Stimulated activated CD4-positive, alpha-beta T cell treated with anti-CD3 and anti-CD28 coated beads, TNF-alpha, amount 100 ng/mL, for 48 hours (primary cell): ENCODE measurements at regions not wholly inside any gene's neighbourhood (a gene's known extent, or its start where the extent isn't known, plus 50 kb on each side); places are given as distances from the start of the nearest gene placed in this dataset.
"Not testable (repeated sequence)": the region's sequence is repeated elsewhere in the genome, so short reads cannot be mapped to it uniquely, and the experiment has no call there.

Experiments
- DNase-seq, 3 donors: peaks; one replicate each; pipeline ENCODE4 v3.0.0-alpha.2; 2020; ENCODE audit warnings: low read depth in 3 of 3

DNA sequence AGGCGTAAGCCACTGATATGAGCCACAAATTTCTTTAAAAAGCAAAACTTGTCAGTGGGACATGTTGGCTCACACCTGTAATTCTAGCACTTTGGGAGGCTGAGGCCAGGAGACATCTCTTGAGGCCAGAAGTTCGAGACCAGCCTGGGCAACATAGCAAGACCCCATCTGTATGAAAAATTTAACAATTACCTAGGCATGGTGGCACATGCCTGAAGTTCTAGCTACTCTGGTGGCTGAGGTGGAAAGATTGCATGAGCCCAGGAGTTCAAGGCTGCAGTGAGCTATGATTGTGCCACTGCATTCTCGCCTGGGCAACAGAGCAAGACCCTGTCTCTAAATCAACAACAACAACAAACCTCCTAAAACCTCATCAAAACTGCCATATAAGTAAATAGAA is 147.6 kb upstream of the BARHL2 start:
- no peak for DNase-seq

DNA sequence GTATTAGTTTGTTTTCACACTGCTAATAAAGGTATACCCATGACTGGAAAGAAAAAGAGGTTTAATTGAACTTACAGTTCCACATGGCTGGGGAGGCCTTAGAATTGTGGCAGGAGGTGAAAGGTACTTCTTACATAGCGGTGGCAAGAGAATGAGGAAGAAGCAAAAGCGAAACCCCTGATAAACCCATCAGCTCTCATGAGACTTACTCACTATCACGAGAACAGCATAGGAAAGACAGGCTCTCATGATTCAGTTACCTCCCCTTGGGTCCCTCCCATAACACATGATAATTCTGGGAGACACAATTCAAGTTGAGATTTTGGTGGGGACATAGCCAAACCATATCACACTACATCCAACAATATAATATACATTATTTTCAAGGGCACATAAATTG is 145.7 kb upstream of the BARHL2 start:
- no peak for DNase-seq

DNA sequence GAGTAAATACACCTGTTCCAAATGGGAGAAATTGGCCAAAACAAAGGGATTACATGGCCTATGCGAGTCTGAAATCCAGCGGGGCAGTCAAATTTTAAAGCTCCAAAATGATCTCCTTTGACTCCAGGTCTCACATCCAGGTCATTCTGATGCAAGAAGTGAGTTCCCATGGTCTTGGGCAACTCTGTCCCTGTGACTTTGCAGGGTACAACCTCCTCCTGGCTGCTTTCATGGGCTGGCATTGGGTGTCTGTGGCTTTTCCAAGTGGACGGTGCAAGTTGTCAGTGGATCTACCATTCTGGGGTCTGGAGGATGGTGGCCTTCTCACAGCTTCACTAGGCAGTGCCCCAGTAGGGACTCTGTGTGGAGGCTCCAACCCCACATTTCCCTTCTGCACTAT is 144.3 kb upstream of the BARHL2 start:
- DNase-seq: not testable (repeated sequence)

DNA sequence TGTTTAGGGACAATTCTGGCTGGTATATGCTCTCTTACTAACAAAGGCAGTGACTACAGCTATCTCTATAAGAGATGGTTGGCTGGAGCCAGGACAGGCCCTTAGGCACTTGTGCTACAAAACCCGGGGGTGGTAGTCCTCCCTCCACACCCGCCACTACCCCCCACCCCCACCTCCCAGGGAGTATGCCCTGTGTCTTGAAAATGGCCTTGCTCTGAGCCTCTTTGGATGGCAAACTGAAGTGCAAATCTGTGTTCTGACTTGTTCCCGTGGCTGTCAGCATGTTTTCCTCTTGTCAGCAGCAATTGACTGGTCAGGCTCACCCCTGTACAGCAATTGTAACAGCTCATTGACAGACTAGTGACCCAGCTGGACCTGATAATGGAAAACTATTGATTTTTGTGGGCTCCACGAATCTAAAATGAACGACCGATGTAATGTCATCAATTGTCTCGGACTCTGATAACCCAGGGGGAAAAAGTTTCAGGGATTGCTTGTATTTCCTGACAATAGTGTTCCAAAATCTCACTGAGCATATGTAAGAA is 139.4 kb upstream of the BARHL2 start:
- DNase-seq: no peak

DNA sequence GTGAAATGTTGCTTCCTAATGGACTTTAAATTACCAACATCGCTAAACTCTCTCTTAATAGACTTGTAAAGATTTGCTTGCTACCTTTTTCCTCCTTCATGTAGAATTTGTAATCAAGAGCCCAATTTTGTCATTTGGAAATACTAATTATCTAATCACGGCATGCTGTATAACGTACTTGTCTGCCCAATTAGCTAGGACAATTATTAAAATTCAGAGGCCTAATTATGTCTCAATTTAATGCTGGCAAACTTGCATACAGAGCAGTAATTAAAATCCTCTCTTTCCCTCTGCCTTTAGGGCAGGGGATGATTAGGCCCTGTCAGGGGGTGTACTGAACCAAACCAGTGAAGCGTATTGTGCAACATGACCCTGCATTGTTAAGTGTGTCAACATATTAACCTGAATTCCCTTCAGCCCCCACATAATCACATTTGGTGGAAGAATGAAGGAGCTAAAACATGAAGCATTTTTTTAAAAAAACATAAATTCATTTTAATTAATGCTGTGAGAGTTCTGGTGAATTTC is 137.4 kb upstream of the BARHL2 start:
- no peak for DNase-seq

DNA sequence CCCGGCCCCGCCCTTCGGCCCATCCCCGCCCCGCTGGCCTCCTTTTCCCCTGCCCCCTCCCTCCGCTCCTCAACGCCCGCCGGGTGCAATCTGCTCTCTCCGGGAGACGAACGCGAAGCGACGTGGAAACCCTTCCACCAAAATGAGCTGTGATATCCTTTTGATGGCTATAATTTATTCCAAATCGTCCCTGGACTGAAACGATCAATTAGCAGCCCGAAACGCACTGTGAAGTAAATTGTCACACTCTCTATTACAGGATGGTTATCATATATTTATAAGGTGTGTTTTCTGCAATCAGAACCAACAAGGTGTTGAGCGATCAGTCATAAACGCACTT is 134.6 kb upstream of the BARHL2 start:
- no peak for DNase-seq

DNA sequence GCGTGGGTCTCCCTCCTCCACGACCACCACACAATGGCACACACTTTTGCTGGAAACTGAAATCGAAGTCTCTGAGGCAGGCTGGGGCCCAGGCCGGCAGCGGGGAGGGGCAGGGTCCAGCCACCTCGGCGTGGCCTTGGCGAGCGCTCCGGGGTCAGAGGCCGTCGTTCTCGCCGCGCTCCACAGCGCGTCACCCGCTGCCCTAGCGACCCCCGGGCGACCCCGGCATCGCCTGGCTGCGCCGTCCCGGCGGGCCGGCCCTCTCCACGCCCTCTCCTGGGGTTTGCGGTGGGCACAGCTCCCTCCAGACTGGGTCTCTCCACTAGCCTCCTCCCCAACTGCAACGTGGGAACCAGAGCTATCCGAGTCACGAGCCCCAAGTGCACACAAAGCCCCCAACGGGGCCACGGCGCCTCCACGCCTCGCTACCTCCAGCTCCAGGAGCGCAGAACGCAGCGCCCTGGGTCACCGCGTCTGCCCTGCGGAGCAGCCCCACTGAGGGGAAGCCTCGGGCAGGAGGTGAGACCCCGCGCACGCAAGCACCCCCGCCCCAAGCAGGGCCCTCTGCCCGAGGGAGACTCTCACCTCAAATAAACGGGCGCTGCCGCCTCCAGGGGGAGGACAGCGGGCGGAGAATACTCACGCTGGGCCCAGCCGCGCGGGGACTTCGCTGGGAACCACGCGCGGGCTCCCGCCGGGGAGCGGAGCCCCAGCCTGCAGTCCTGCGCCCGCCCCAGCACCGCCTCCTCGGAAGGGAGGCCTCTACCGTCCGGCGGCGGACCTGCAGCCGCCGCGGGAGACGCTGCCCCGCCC is 134.0 kb upstream of the BARHL2 start:
- DNase-seq: peak; percentile 49 to 70 (median 56)

DNA sequence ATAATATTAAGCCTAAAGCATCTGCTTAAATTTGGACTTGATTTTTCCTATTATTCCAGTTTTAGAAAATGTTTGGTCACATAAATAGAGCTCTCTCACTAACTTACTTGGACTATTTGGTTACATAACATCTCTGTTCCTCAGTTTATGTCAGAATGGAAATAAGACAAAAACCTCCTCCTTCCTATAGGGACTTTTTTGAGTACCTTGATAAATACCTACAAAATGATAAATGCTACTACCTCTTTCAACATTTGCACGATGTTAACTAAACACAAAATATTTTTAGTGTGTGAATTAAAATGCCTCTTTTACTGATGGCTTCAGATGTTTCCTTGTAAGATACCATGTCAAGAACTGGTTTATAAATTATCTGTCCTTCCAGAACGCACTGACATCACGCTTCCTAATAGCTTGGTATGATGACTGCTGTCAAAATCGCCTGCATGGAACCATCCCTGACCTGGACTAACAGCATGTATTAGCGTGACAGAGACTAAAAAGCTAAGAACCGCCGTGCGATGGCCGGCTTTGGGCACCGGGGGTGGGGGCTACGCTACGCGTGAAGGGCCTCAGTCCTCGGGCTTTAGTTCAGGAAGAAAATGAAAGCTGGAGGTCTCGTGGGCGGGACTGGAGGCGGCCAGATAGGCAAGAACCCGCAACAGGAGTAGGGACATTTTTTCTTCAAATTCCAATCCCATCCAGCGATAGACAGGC is 133.2 kb upstream of the BARHL2 start:
- DNase-seq: no peak

DNA sequence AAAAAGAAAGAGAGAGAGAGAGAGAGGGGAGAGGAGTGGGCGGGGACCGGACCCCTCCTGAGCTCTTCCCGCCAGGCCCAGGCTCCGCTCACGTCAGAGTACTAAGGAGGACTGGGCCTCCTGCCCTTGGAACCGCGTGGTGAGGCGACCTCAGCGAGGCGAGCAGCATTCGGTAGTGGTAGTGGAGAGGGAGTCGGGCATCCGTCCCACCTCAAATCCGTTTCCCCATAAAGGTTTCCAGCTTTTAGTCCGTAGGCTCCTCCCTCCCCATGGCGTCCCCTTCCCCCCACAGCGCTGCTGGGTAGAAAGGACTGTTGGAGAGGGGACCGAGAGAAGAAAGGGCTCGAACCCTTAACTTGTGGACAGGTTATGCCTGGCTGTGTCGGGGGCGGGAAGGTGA is 124.4 kb upstream of the BARHL2 start:
- DNase-seq: no peak

DNA sequence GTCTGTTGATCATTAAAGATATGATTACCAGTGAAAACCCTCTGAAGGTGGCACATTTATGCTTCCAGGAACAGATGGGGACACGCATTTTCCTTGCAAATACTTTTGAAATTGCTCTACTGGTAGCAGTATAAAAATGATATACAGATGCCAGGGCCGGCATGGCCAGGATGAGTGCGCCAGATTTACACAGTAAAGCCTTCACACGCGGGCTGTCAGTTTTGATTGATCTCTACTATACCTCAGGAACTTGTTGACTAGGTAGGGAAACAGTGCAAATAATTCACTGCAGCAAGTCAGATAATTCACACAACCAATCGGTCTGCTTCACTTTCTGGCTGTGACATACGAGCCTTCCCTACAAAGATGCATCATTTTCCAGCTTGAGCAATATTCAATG is 123.2 kb upstream of the BARHL2 start:
- no peak for DNase-seq

DNA sequence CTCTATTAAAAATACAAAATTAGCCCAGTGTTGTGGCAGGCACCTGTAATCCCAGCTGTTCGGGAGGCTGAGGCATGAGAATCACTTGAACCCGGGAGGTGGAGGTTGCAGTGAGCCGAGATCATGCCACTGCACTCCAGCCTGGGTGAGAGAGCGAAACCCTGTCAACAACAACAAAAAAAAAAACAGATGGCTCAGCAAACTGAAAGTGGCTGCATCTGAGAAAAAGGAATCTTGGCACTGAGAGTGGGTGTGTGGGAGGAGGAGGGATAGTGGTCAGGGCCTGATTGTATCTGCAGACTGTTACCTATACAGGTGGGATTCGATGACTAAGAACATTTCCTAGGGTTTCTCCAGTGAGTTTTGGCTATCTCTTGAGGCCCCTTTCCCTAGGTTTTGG is 122.2 kb upstream of the BARHL2 start:
- DNase-seq: no peak

DNA sequence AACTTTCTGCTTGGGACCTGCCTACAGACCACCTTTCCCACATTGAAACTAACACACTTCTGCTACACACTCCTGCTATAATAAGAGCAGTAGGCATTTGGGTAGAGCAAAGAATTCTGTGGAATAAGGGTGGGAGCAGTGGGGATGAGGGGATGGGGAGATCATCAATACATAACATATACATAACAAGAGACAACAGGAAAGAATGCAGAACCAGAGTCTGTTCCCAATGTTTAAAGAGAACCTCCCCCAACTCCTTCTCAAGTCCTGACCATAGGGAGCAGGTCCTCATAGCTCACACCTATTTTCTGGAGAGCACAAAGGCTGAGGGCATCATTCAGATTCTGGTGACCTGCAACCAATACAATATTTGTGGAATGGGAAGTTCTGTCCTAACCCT is 121.6 kb upstream of the BARHL2 start:
- DNase-seq: no peak

DNA sequence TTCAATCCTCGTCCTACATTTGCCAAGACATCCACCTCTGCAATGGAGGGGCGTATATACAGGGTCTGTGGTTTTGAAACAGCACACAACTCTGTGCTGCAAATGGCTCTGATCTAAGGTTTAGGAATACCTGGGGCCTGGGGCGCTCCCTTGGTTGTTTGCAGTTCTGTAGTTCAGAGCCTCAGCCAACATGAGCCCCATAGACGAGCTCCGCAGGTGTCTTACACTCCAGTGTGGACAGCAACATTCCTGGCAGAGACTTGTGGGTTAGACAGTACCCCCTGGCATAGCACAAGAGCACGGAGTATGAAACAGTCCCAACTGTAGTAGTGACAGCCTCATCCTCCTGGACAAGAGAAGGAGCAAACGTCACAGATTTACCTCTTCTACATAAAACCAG is 120.3 kb upstream of the BARHL2 start:
- DNase-seq: no peak

DNA sequence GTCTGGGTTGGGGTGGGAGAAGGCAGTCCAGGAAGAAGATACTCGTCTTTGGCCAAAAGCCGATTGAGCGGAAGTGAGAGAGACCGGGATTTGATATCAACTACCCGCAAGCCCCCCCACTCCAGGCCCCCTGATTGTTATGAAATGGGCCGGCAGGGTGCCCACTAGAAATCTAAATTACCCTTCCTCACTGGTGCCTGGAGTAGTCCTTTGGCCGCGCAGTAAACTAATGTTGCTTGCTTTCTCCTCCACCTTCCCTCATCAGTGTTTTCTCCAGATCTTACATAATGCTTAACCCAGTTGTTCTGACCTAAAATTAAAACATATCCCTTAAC is 119.2 kb upstream of the BARHL2 start:
- no peak for DNase-seq

DNA sequence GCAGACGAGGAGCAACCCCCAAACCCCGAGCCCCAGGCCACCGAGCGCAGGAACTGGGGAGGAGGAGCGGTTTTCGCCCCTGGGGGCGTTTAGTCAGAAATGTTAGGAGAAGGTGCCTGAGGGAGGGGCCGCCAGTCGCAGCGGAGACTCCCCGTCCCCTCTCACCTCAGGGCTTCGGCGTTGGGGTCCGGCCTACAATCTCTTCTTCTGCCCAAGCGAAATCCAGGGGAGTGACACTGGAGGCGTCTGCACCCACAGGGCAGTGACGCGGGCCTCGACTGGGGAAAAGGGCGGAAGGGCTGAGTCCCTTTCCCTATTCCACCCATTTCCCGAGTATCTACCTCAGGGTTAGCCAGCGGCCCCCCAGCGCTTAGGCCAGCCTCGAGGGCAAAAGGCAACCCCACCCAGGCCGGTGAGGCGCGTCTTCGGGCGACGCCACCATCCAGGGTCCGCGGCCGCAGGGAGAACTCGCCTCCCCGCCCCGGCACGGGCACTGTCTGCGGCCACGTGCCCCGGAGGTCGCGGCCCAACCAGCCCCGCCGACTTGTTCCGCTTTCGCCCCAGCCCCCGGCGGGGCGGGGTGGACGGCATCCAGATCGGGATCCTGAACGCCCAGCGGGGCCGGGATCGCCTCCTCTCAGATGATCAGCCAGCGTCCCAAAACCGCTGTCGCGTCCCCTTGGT is 118.7 kb upstream of the BARHL2 start:
- DNase-seq: no peak

DNA sequence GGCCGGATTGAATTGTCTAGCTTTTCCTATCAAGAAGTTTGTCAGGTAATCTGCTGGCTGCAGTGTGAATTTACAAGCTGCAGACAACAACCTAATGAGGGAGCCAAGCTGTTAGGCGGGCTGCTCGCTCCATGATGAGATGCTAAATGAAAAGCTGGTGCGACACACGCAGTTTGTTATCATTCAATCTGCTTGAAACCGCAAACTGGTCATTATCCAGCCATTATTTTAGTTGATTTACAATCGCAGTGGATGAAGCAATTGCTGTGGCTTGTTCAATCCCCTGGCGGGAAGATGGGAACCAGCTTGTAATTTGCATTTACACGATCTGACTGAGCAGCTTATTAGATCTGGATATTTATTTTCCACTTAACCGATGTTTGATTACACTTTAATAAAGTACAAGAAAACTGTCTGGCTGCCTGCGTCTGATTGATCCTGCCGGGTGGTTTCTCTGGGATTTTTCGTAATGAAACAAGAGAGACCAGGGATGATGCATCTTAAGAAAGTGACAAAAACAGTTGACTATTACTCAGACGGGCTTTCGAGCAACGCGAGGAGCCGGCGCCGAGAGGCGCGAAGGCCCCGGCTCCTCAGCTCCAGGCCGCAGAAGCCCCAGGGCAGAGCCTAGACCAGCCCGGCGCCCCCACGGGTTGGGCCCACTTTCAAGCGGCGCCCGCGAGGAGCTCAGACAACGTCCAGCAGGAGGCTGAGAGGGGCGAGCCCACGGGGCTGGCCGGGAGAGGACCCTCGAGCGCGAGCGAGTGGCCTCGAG is 118.0 kb upstream of the BARHL2 start:
- no peak for DNase-seq

DNA sequence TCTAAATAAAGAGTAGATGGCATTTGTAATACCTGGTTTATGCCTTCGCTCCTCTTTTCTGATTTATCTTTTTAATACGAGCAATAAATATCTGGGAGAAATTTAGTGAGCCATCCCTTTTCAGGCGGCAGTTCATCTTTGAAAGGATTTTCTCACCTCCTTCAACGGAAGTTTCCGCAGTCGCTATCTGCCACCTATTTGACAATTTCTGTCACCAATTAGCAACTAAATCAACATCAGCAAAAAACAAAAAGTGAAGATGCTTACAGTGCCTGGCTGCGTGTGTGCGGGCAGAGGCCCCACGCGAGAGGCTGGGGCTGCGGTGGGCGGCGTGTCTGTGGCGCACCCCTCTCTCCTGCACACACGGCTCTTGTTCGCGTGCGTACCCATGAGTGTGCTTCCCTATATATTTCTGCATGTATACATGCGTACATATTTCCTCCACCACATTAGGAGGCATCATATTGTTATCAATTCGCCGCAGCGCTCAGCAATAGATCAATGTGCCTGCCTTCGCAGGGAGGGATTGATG is 117.3 kb upstream of the BARHL2 start:
- no peak for DNase-seq

DNA sequence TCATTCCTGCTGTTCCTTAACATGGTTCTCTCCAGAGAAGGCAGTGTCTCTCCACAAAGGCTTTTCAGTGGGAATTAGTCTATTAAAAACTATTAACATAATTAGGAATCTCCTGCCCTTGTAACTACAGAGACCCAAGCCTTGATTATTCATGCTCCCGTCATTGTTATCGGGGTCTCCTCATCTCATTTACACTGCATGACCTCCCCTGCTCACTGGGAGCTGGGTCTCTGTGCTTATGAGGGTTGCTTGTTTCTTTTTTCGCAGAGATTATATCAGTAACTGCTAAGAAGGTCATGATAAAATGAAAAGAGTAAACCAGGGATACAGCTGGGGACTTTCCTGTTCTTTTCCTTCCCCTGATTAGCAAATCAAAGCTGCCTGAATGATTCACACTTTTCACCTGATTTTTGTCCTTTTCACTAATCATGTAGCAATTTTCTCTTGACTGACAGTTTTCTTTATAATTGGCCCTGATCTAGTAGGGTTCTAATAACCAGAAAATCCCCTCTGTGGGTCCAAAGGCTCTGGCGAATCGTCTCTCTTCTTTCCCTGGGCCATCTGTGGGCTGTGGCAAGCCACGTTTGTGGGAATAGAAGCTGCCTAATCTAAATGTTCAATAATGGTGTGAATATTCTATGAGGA is 116.5 kb upstream of the BARHL2 start:
- no peak for DNase-seq

DNA sequence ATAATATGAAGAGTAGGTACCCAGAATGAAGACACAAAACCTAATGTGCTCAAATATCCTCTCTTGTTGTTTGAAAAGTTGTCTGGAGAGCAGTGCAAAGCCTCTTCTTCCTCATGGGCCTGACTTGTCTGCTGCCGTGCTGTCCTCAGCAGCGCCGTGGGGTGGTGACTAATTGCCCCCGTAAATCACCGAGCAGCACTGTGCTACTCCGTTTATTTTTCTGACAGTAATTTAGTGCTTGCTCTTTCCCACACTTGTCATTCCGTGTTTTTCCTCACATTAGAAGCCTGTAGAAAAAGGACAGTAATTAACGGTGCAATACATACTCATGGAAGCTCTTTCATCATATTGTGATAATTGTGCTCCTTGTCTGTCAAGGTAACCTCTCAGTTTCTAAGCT is 114.8 kb upstream of the BARHL2 start:
- DNase-seq: no peak

DNA sequence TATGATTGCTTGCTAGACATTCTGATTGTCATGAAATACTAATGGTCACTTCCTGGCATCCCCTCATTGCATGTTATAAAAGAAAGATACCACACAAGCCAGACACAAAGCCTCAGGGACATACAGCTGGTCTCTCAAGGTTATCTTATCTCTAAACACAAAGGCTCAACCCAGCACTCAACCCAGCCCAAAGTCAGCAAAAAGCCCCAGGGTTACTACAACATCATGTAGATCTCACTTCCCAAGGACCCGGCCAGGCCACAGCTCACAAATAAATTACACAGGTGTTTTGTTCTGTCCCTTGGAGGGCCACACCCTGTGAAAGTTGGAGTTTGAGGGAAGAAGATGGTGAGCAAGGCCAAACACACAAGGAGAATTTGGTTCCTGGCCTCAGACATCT is 109.7 kb upstream of the BARHL2 start:
- no peak for DNase-seq

DNA sequence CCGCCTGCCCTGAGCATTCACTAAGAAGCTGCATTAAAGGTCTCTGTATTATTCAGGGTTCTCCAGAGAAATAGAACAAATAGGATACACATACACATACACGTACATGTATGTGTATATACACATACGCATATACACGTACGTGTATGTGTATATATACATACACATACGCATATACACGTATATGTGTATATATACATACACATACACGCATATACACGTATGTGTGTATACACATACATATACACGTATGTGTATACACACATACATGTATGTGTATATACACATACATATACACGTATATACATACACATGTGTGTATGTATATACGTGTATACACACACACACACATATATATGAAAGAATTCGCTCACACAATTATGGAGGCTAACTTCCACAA is 108.9 kb upstream of the BARHL2 start:
- no peak for DNase-seq
